HepG2 (cell line): ENCODE measurements at regions not wholly inside any gene's neighbourhood (a gene's known extent, or its start where the extent isn't known, plus 50 kb on each side); places are given as distances from the start of the nearest gene placed in this dataset.
A peak's percentile ranks its signal among the peaks of the same experiment; 100 is the strongest.

Source experiments
- CEBPB ChIP-seq: IDR thresholded peaks from 2 replicates; pipeline ENCODE4 v1.6.1; 2011; ENCODE audit warnings: low read depth, low read length, improper control_type of control experiment, borderline replicate concordance
- FOXA1 ChIP-seq, 2 experiments: fragments of 450-650 bp in 1 of 2; sonication (generic) in 1 of 2; formaldehyde crosslinking in 1 of 2; IDR thresholded peaks; 2 replicates each; pipeline versions ENCODE4 v1.4.0 to v1.6.1; 2016 to 2020; ENCODE audit warnings: missing genetic modification reagents in 1 of 2
- HHEX ChIP-seq: IDR thresholded peaks from 2 replicates; pipeline ENCODE4 v1.6.1; 2016; ENCODE audit warnings: control low read depth
- RAD21 ChIP-seq: fragments of 450-650 bp; formaldehyde crosslinking; IDR thresholded peaks from 2 replicates; pipeline ENCODE4 v1.5.0; 2020; ENCODE audit warnings: mild to moderate bottlenecking
- STAG1 ChIP-seq: sonication (generic); formaldehyde crosslinking; IDR thresholded peaks from 2 replicates; pipeline ENCODE4 v1.4.0; 2020; ENCODE audit warnings: missing genetic modification reagents
- ZBTB3 ChIP-seq: sonication (generic); formaldehyde crosslinking; IDR thresholded peaks from 2 replicates; pipeline ENCODE4 v1.4.0; 2020; ENCODE audit warnings: low read depth, mild to moderate bottlenecking, moderate library complexity, missing genetic modification reagents, borderline replicate concordance
- TF ChIP-seq, protein P1 (sequence below): sonication (generic); formaldehyde crosslinking; IDR thresholded peaks from 2 replicates; pipeline ENCODE4 v1.9.0; 2021; ENCODE audit warnings: missing genetic modification reagents, borderline replicate concordance
- TF ChIP-seq, protein P2 (sequence below): sonication (generic); formaldehyde crosslinking; IDR thresholded peaks from 2 replicates; pipeline ENCODE4 v1.5.1; 2020; ENCODE audit warnings: mild to moderate bottlenecking, missing genetic modification reagents, borderline replicate concordance
- TF ChIP-seq, protein P3 (sequence below): sonication (generic); formaldehyde crosslinking; IDR thresholded peaks from 2 replicates; pipeline ENCODE4 v1.8.0; 2022; ENCODE audit warnings: missing genetic modification reagents, mild to moderate bottlenecking, borderline replicate concordance

DNA sequence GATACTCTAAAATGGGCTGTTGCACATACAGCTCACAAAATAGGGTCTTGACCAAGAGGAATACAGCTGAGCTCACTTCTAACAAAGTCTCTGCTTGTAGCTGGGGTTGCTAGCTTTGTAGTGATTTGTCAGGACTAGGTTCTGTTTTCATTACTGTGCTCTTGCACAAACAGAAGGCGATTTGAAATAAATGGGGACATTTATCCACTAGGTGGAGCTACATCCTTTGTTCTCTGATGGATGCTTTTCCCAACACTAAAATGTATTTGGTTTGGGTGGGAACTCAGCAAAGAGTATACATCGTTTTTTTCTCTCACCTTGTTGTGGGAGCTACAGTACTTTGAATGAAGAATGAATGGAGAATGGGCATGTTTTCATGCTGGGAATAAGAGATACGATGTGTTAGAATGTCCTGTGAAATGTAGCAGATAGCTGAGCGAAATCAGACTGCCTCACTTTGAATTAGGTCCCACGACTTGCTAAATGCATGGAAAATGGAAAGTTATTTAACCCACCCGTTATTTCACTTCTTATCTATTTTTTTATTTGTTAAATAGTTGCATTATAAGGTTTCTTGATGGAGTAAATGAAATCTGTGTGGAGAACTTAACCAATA, 494.7 kb upstream of the MAP3K7 start (continued):
- no peak for TF ChIP-seq HHEX (CRISPR knock-in tag)
- TF ChIP-seq, protein P1, sequence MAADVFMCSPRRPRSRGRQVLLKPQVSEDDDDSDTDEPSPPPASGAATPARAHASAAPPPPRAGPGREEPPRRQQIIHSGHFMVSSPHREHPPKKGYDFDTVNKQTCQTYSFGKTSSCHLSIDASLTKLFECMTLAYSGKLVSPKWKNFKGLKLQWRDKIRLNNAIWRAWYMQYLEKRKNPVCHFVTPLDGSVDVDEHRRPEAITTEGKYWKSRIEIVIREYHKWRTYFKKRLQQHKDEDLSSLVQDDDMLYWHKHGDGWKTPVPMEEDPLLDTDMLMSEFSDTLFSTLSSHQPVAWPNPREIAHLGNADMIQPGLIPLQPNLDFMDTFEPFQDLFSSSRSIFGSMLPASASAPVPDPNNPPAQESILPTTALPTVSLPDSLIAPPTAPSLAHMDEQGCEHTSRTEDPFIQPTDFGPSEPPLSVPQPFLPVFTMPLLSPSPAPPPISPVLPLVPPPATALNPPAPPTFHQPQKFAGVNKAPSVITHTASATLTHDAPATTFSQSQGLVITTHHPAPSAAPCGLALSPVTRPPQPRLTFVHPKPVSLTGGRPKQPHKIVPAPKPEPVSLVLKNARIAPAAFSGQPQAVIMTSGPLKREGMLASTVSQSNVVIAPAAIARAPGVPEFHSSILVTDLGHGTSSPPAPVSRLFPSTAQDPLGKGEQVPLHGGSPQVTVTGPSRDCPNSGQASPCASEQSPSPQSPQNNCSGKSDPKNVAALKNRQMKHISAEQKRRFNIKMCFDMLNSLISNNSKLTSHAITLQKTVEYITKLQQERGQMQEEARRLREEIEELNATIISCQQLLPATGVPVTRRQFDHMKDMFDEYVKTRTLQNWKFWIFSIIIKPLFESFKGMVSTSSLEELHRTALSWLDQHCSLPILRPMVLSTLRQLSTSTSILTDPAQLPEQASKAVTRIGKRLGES (CRISPR knock-in tag), result no peak
- TF ChIP-seq, protein P2, sequence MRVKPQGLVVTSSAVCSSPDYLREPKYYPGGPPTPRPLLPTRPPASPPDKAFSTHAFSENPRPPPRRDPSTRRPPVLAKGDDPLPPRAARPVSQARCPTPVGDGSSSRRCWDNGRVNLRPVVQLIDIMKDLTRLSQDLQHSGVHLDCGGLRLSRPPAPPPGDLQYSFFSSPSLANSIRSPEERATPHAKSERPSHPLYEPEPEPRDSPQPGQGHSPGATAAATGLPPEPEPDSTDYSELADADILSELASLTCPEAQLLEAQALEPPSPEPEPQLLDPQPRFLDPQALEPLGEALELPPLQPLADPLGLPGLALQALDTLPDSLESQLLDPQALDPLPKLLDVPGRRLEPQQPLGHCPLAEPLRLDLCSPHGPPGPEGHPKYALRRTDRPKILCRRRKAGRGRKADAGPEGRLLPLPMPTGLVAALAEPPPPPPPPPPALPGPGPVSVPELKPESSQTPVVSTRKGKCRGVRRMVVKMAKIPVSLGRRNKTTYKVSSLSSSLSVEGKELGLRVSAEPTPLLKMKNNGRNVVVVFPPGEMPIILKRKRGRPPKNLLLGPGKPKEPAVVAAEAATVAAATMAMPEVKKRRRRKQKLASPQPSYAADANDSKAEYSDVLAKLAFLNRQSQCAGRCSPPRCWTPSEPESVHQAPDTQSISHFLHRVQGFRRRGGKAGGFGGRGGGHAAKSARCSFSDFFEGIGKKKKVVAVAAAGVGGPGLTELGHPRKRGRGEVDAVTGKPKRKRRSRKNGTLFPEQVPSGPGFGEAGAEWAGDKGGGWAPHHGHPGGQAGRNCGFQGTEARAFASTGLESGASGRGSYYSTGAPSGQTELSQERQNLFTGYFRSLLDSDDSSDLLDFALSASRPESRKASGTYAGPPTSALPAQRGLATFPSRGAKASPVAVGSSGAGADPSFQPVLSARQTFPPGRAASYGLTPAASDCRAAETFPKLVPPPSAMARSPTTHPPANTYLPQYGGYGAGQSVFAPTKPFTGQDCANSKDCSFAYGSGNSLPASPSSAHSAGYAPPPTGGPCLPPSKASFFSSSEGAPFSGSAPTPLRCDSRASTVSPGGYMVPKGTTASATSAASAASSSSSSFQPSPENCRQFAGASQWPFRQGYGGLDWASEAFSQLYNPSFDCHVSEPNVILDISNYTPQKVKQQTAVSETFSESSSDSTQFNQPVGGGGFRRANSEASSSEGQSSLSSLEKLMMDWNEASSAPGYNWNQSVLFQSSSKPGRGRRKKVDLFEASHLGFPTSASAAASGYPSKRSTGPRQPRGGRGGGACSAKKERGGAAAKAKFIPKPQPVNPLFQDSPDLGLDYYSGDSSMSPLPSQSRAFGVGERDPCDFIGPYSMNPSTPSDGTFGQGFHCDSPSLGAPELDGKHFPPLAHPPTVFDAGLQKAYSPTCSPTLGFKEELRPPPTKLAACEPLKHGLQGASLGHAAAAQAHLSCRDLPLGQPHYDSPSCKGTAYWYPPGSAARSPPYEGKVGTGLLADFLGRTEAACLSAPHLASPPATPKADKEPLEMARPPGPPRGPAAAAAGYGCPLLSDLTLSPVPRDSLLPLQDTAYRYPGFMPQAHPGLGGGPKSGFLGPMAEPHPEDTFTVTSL (CRISPR knock-in tag), result no peak
- TF ChIP-seq STAG1 (CRISPR knock-in tag), result peak; percentile 77
- TF ChIP-seq FOXA1 (IDR thresholded peaks at IDR 0.05), result no peak
- no peak for TF ChIP-seq FOXA1 (CRISPR knock-in tag; IDR thresholded peaks at IDR 0.05)
- TF ChIP-seq, protein P3, sequence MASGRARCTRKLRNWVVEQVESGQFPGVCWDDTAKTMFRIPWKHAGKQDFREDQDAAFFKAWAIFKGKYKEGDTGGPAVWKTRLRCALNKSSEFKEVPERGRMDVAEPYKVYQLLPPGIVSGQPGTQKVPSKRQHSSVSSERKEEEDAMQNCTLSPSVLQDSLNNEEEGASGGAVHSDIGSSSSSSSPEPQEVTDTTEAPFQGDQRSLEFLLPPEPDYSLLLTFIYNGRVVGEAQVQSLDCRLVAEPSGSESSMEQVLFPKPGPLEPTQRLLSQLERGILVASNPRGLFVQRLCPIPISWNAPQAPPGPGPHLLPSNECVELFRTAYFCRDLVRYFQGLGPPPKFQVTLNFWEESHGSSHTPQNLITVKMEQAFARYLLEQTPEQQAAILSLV, result no peak
- peak; percentile 45; the same call in 1 of the 2 replicates for TF ChIP-seq RAD21 (CRISPR knock-in tag)
- no peak for TF ChIP-seq ZBTB3
- TF ChIP-seq CEBPB, result peak; percentile 22; the same call in 1 of the 2 replicates
